GM19324 (cell line): ENCODE measurements at regions not wholly inside any gene's neighbourhood (a gene's known extent, or its start where the extent isn't known, plus 50 kb on each side); places are given as distances from the start of the nearest gene placed in this dataset.

Experiments
- ATAC-seq: cut with Tn5 transposase; IDR thresholded peaks from one replicate; pipeline ENCODE4 v1.9.1; 2021; ENCODE audit warnings: mild to moderate bottlenecking, moderate library complexity; ENCODE audit not compliant: unreplicated experiment, low FRiP score

GRCh38 chr15:38042707-38043445 lies 108.4 kb downstream of the TMCO5A start:
- ATAC-seq = no peak

DNA sequence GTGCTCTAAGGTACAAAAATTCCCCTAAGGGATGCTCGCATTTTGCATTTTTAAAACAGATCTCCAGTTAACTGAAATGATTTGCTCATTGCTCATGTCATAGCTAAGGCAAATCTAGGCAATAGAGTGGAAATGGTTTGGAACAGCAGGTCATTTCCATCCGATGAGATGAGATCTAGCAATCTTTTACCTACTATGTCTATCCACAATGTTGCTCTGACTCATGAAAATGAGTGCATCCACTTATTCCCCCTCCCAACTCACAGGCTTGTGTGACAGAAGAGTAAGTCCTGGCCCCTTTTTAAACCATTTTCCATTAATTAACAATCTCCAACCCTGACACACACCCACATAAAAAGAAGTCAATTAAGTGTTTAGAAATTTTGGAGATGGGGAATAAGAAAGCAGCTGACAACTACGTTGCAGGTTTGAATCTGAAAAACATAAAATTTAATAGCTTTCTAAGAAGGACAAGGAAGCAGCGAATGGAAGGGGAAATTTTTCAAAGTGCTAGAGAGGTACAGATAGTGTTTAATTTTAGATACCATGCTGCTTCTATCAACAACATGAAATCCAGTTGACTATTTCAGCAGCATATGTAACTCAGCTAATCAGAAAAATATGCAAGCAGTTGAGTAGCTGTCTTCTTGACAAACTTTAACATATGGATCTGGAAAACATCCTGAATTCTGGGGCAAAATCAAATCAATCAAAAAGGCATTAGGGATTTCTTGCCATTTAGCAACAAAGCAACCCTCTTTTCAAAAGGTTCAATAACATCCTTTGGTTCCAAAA lies 112.0 kb downstream of the TMCO5A start:
- ATAC-seq = no peak

- ATAC-seq = no peak
These were observed 113.6 kb downstream of the TMCO5A start for GRCh38 chr15:38048001-38048455.

DNA sequence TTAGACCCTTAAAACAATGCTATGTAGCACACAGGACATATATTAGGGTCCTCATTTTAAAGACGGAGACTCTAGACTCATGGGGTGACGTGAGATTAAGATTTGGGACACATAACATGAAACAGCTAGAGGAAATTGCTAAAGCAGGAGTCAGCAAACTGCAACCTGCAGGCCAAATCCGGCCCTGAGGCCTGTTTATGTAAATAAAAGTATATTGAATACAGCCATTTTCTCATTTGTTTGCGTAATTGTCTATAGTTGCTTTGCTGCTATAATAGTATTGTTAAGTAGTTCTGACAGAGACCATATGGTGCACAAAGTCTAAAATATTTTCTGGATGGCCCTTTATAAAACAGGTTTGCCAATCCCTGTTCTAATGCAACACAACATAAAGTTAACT lies 115.5 kb downstream of the TMCO5A start:
- no peak for ATAC-seq

- no peak for ATAC-seq
These were observed 116.3 kb downstream of the TMCO5A start for GRCh38 chr15:38050529-38051448.

GRCh38 chr15:38053205-38053604 lies 118.8 kb downstream of the TMCO5A start:
- no peak for ATAC-seq

DNA sequence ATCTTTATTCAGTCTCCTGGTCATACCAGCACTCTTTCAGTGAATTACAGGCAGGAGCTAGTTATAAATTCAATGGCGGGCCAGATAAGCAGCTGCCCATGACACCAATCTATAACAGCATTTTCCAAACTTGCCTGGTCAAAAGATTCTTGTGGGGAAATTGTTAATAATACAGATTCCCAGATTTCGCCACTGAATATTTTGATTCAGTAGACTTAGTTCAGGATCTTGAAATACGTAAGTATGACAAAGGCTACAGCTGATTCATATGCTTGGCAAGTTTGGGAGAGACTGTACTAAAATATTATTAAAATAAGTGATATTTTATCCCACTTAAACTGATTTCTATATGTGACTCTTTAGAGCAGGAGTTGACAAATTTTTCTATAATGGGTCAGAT lies 119.3 kb downstream of the TMCO5A start:
- ATAC-seq = no peak

GRCh38 chr15:38054488-38054887 lies 120.0 kb downstream of the TMCO5A start:
- no peak for ATAC-seq

GRCh38 chr15:38058596-38059075 lies 124.2 kb downstream of the TMCO5A start:
- ATAC-seq = no peak

- no peak for ATAC-seq
These were observed 125.2 kb downstream of the TMCO5A start for GRCh38 chr15:38059665-38060064.

DNA sequence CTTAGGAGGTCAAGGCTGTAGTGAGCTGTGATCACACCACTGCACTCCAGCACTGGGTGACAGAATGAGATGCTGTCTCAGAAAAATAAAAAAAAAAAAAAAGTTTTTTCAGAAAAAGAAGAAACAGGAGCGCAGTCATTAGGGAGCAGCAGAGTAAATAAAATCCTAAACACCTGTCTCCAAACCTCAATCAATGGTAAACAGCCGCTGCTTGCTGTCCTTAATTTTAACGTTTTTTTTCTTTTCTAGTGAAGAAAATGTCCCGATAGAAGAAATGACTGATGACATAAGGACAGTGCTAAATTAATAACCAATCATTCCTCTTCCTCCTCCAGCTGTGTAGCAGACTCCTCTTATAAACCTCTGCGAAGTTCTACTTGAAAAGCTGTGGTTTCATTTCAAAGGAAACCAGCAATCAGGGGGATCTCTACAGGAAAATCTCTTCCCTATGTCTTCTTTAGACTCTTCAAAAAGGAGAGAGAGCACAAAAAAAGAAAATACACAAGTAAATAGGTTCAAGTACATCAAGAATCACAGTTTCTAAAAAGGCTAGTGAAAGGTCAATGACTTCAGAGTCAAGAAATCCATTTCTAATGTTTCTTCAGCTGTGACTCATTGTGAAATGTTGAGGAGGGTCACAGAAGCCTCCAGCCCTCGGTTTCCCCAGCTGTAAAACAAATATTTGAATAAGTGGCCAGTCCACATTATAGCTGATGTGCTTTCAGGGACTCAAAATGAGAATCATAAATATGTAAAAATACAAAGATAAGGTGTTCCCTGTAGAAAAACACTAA lies 127.6 kb downstream of the TMCO5A start:
- no peak for ATAC-seq

DNA sequence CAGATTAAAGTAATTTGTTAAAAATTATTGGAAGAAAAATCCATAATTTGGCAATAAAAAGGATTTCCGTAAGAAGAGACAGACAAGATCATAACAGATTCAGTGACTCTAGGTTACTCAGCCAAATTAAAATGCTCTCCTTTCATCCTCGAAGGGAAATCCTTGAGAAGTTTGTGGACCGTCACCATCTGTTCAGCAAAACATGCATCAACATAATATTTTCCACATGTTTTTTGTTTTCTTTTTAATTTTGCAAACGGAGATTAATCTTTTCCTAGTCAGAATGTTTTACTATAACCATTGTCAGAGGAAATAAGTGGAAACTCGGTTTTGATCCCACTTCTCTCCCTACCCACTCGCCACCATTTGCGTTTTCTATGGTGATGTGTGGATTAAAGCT lies 128.3 kb downstream of the TMCO5A start:
- ATAC-seq = no peak

GRCh38 chr15:38065721-38066345 lies 131.4 kb downstream of the TMCO5A start:
- no peak for ATAC-seq

DNA sequence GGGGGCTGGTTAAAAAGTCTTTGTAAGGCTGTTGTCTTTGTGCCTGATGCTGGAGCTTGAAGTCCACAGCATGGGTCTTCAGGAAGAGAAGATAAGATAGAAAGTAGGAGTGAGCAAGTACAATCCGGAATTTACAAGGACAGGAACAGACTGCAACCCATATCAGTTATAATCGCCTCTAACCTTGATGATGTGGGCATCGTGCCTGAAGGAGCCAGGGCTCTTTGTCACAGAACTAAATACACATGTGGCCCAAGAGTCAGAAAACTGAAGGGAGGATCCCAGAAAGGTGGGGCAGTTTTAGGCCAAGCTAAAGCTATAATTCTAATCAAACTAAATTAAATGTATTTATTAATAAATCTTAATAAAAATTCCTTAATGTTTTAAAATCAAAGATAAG lies 132.2 kb downstream of the TMCO5A start:
- ATAC-seq = no peak

- ATAC-seq = no peak
These were observed 134.4 kb downstream of the TMCO5A start for GRCh38 chr15:38068626-38069391.

DNA sequence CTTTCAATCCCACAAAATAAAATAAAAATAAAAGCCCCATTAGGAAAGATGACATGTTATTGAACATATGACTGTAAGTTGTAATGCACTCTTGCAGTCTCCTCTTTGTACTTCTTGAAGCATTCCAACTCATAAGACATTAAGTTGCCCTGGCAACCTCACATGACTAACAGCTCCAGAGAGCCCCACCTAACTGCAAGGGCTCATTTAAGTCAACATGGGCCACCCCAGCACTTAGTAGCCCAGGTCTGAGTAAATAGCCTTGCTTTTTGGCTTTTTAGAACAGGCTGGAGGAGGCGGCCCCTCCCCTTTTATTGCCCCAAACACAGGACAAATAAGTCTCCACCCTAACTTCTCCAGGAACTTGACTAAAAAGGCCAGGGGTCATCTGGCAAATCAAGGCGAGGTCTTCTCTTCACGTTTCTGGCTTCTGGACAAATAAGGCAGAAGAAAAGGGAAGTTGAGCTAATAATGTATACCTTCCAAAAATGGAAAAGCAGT lies 135.1 kb downstream of the TMCO5A start:
- no peak for ATAC-seq

DNA sequence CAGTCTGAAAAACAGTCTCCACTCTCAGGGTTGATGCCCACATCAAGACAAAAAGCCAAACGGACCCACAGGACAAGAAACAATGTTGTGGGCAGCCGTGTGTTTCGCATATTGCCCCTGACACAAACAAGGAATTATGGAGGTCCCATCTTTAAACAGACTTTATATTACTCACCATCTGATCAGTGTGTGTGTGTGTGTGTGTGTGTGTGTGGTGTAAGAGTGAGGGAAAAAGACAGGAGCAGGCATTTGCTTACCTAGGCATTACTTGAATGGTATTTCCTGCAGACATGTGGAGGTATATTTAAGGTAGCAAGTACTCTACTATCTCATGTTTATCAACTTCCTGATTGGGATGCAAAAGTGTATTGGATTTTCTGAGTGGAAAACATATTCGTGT lies 136.3 kb downstream of the TMCO5A start:
- ATAC-seq = no peak

DNA sequence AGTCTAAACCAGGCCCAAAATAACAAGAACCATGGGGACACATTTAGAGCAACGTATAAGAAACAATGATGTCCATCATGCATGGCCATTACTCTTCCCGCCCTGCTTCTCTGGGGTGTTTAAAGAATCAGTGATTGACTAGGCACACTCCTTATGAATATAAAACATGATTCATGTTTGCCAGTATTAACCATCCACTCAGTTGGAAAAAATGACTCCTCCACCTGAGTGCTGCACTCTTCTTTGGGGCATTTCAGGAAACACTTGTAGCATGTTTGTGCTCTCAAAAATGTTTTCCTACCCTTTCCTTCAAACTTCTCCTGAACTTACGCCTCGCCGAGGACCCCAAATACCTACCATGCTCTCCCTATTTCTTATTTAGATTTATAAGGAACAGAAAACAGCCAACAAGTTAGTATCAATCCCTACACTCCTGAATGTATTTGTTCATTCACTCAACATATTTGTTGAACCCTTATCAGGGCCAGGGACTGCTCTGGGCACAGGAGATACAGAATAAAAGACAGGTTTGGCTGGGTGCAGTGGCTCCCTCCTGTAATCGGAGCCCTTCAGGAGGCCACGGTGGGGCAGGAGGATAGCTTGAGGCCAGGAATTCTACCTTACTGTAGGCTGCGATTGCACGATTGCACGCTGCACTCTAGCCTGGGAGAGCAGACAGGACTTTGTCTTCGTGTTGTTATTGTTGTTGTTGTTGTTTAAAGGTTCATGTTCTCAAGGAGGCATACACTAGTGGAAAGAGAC lies 137.0 kb downstream of the TMCO5A start:
- ATAC-seq = no peak
